ENCODE measurements at regions not wholly inside any gene's neighbourhood (a gene's known extent, or its start where the extent isn't known, plus 50 kb on each side); places are given as distances from the start of the nearest gene placed in this dataset.

DNA sequence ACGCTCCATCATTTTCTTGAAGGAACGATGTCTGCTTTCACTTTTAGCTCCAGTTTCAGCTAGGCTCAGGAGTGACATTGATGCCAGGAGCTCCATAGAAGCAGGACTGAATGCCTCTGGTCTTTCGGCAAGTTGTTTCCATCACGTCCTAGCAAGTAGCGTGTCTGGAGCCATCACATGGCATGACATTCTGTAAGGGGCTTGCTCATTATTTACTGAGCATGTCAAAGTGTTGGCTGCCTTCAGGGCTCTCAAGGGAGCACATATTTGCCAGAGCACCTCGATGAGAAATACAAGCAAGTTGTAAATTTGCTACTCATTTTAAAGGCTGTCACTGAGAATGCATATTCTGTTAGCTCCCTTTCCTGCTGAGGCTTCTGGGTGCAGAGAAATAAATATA, 131.0 kb upstream of the ITGB1 start:
- ChIA-PET POLR2A (no interaction called here), CTCF (interaction anchor here (1.0 kb wide), 1 partner anchor 23 kb away, joined by 3 read pairs; no protein-coding TSS in a partner anchor)
- H3K9me3 ChIP-seq (ENCODE audit: control insufficient read depth, insufficient read depth, low read depth, low read length) = no peaks in the 10 kb centered on the region
- no peaks in the 10 kb centered on the region for H3K4me1 ChIP-seq (ENCODE audit: control insufficient read depth, insufficient read depth, low read length)
- no peak overlapping the region for H3K27ac ChIP-seq (ENCODE audit: extremely low read depth, low read depth, low read length)
- no peak overlapping the region for H3K4me3 ChIP-seq (ENCODE audit: low read depth, low read length)
- no peak for TF ChIP-seq ZNF521 (tag by site-specific recombination; IDR thresholded peaks at IDR 0.05)
- no peak for TF ChIP-seq ZNF707 (tag by site-specific recombination; IDR thresholded peaks at IDR 0.05)
- TF ChIP-seq ZNF292 (tag by site-specific recombination; IDR thresholded peaks at IDR 0.05; ENCODE audit: borderline replicate concordance, low read depth) = no peak
- TF ChIP-seq ZNF701 (tag by site-specific recombination; IDR thresholded peaks at IDR 0.05) = no peak
- no peak for TF ChIP-seq CTCF (tag by site-specific recombination; IDR thresholded peaks at IDR 0.05)
- TF ChIP-seq KLF10 (tag by site-specific recombination; IDR thresholded peaks at IDR 0.05) = no peak
- no peak for TF ChIP-seq BCL11B (tag by site-specific recombination; IDR thresholded peaks at IDR 0.05; ENCODE audit: low read depth)
- TF ChIP-seq ZNF776 (tag by site-specific recombination; IDR thresholded peaks at IDR 0.05; ENCODE audit: borderline replicate concordance) = no peak
- no peak for TF ChIP-seq SETDB1 (IDR thresholded peaks at IDR 0.05; ENCODE audit: insufficient read length, low read length)
- TF ChIP-seq ZNF571 (tag by site-specific recombination; IDR thresholded peaks at IDR 0.05) = no peak
- no peak for TF ChIP-seq HOXA7 (CRISPR knock-in tag; IDR thresholded peaks at IDR 0.05; ENCODE audit: borderline replicate concordance)
- TF ChIP-seq ZNF621 (tag by site-specific recombination; IDR thresholded peaks at IDR 0.05) = no peak
- no peak for TF ChIP-seq BCL11A (tag by site-specific recombination; IDR thresholded peaks at IDR 0.05; ENCODE audit: low read depth)
- TF ChIP-seq PRDM2 (tag by site-specific recombination; IDR thresholded peaks at IDR 0.05; ENCODE audit: borderline replicate concordance) = no peak
- no peak for TF ChIP-seq SP7 (tag by site-specific recombination; IDR thresholded peaks at IDR 0.05)
- TF ChIP-seq ZNF830 (tag by site-specific recombination; IDR thresholded peaks at IDR 0.05; ENCODE audit: low read depth) = no peak
- no peaks in the 10 kb centered on the region for H3K36me3 ChIP-seq (ENCODE audit: control insufficient read depth in 2 of 2, insufficient read depth in 1 of 2, low read length in 2 of 2)

DNA sequence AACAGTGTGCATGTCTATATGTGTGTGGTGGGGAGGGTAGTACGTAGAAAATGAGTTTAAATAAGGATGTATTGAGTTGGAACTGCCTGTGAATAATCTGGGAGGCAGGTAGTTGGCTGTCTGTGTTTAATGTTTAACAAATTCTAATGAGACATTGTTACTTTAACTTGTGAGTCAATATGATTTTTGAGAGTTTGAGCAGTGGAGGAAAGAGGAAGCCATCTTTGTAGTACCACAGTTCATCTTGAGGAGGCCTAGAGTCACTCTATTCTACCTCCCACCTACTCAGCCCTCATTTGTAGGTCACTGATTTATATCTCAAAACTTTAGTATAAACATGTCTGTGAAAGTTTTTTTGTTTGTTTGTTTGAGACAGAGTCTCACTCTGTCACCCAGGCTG, 129.9 kb upstream of the ITGB1 start:
- Histone ChIP-seq H3K27ac (ENCODE audit: extremely low read depth, low read depth, low read length) (no peak overlapping the region), H3K36me3 (ENCODE audit: control insufficient read depth in 2 of 2, insufficient read depth in 1 of 2, low read length in 2 of 2) (no peaks in the 10 kb centered on the region), H3K9me3 (ENCODE audit: control insufficient read depth, insufficient read depth, low read depth, low read length) (no peaks in the 10 kb centered on the region), H3K4me3 (ENCODE audit: low read depth, low read length) (no peak overlapping the region), H3K4me1 (ENCODE audit: control insufficient read depth, insufficient read depth, low read length) (no peaks in the 10 kb centered on the region)
- ChIA-PET CTCF (no interaction called here), POLR2A (no interaction called here)
- TF ChIP-seq ZNF19 (tag by site-specific recombination; IDR thresholded peaks at IDR 0.05; ENCODE audit: low read depth) = no peak
- TF ChIP-seq SP3 (tag by site-specific recombination; IDR thresholded peaks at IDR 0.05) = no peak
- no peak for TF ChIP-seq ZNF677 (tag by site-specific recombination; IDR thresholded peaks at IDR 0.05)
- no peak for TF ChIP-seq ZNF555 (tag by site-specific recombination; conservative IDR thresholded peaks at IDR 0.05)
- no peak for TF ChIP-seq ZNF132 (tag by site-specific recombination; IDR thresholded peaks at IDR 0.05; ENCODE audit: borderline replicate concordance)
- TF ChIP-seq, protein P1, sequence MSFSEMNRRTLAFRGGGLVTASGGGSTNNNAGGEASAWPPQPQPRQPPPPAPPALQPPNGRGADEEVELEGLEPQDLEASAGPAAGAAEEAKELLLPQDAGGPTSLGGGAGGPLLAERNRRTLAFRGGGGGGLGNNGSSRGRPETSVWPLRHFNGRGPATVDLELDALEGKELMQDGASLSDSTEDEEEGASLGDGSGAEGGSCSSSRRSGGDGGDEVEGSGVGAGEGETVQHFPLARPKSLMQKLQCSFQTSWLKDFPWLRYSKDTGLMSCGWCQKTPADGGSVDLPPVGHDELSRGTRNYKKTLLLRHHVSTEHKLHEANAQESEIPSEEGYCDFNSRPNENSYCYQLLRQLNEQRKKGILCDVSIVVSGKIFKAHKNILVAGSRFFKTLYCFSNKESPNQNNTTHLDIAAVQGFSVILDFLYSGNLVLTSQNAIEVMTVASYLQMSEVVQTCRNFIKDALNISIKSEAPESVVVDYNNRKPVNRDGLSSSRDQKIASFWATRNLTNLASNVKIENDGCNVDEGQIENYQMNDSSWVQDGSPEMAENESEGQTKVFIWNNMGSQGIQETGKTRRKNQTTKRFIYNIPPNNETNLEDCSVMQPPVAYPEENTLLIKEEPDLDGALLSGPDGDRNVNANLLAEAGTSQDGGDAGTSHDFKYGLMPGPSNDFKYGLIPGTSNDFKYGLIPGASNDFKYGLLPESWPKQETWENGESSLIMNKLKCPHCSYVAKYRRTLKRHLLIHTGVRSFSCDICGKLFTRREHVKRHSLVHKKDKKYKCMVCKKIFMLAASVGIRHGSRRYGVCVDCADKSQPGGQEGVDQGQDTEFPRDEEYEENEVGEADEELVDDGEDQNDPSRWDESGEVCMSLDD (tag by site-specific recombination; IDR thresholded peaks at IDR 0.05) = no peak
- no peak for TF ChIP-seq ZNF501 (tag by site-specific recombination; IDR thresholded peaks at IDR 0.05)
- TF ChIP-seq REPIN1 (tag by site-specific recombination; IDR thresholded peaks at IDR 0.05; ENCODE audit: low read depth) = no peak
- no peak for TF ChIP-seq ZNF324 (tag by site-specific recombination; IDR thresholded peaks at IDR 0.05)
- no peak for TF ChIP-seq ZNF292 (tag by site-specific recombination; IDR thresholded peaks at IDR 0.05; ENCODE audit: borderline replicate concordance, low read depth)
- no peak for TF ChIP-seq ZSCAN18 (tag by site-specific recombination; IDR thresholded peaks at IDR 0.05)

Data from HEK293 (cell line).